T-cell (primary cell): ENCODE measurements at regions not wholly inside any gene's neighbourhood (a gene's known extent, or its start where the extent isn't known, plus 50 kb on each side); places are given as distances from the start of the nearest gene placed in this dataset.

Source experiments
- ATAC-seq, 4 experiments: fragments of 200-7000 bp in 3 of 4; fragments of 150-1000 bp in 1 of 4; cut with Tn5 transposase; replicated peaks in 1 of 4; 1 replicate in 3 of 4; 2 replicates in 1 of 4; pipeline ENCODE4 v1.10.0; 2021; ENCODE audit warnings: moderate library complexity in 3 of 4, mild to moderate bottlenecking in 2 of 4, moderate number of reproducible peaks in 1 of 4
- CTCF ChIA-PET, 2 donors: fragments of 300-600 bp; sonication (Branson Sonifier 250); formaldehyde crosslinking; loops; one replicate each; lab custom pipeline; 2022; ENCODE audit warnings: antibody characterized with exemption in 2 of 2; lab: Charles Lee
- POLR2A ChIA-PET, 2 donors: fragments of 300-600 bp; sonication (Branson Sonifier 250); formaldehyde crosslinking; loops; one replicate each; lab custom pipeline; 2022; ENCODE audit warnings: antibody characterized with exemption in 2 of 2; lab: Charles Lee
- DNase-seq, 35 experiments: peaks; one replicate each; pipeline versions ENCODE4 v3.0.0 to v3.0.0-alpha.2; 2013 to 2023
- H3K27ac ChIP-seq: one replicate; pipeline ENCODE4 v1.5.1; 2013; ENCODE audit warnings: low read length
- H3K27me3 ChIP-seq, 2 experiments: replicated peaks in 1 of 2; 1 replicate in 1 of 2; 2 replicates in 1 of 2; pipeline versions ENCODE4 v1.6.1 to v1.7.0; 2013; ENCODE audit warnings: low read length in 1 of 2, mixed read lengths in 1 of 2; ENCODE audit not compliant: control insufficient read depth in 2 of 2, insufficient read depth in 2 of 2; ENCODE audit errors: extremely low read depth in 1 of 2
- H3K36me3 ChIP-seq, 2 donors: 1 replicate in 1 of 2; 2 replicates in 1 of 2; pipeline versions ENCODE4 v1.6.1 to v1.7.0; 2013; ENCODE audit warnings: low read length in 1 of 2; ENCODE audit not compliant: control insufficient read depth in 2 of 2, insufficient read depth in 1 of 2; ENCODE audit errors: extremely low read depth in 1 of 2
- H3K4me1 ChIP-seq, 2 experiments: 1 replicate in 1 of 2; 2 replicates in 1 of 2; pipeline versions ENCODE4 v1.6.1 to v1.7.0; 2013; ENCODE audit warnings: low read length in 2 of 2, mixed read lengths in 1 of 2; ENCODE audit not compliant: insufficient read depth in 2 of 2, control insufficient read depth in 1 of 2; ENCODE audit errors: extremely low read depth in 1 of 2
- H3K4me3 ChIP-seq, 2 donors: 1 replicate in 1 of 2; 2 replicates in 1 of 2; pipeline versions ENCODE4 v1.5.1 to v1.7.0; 2013; ENCODE audit warnings: mild to moderate bottlenecking in 2 of 2, low read length in 1 of 2, moderate library complexity in 1 of 2; ENCODE audit not compliant: control insufficient read depth in 1 of 2; ENCODE audit errors: extremely low read depth in 1 of 2
- H3K9me3 ChIP-seq: 2 replicates; pipeline ENCODE4 v1.7.0; 2013
- H3K27ac Mint-ChIP-seq, 2 donors: one replicate each; pipeline ENCODE4 v1.8.0; 2020 to 2021; ENCODE audit warnings: mild to moderate bottlenecking in 2 of 2, mixed read lengths in 2 of 2
- H3K27me3 Mint-ChIP-seq, 2 donors: one replicate each; pipeline ENCODE4 v1.8.0; 2021 to 2022; ENCODE audit warnings: mixed read lengths in 2 of 2
- H3K36me3 Mint-ChIP-seq: one replicate; pipeline ENCODE4 v1.8.0; 2021; ENCODE audit warnings: mixed read lengths
- H3K4me1 Mint-ChIP-seq, 3 donors: one replicate each; pipeline ENCODE4 v1.8.0; 2020 to 2022; ENCODE audit warnings: mixed read lengths in 3 of 3, mild to moderate bottlenecking in 1 of 3
- H3K4me3 Mint-ChIP-seq, 3 donors: one replicate each; pipeline ENCODE4 v1.8.0; 2020 to 2022; ENCODE audit warnings: mild to moderate bottlenecking in 3 of 3, mixed read lengths in 3 of 3, moderate library complexity in 3 of 3
- H3K9me3 Mint-ChIP-seq, 3 donors: one replicate each; pipeline ENCODE4 v1.8.0; 2020 to 2022; ENCODE audit warnings: mixed read lengths in 3 of 3
- WGBS: methylation state at CpG from one replicate; pipeline ENCODE4 v1.1.5; 2013; ENCODE audit warnings: missing lambda C conversion rate; ENCODE audit not compliant: insufficient coverage; 5-methylcytosine and 5-hydroxymethylcytosine counted together

DNA sequence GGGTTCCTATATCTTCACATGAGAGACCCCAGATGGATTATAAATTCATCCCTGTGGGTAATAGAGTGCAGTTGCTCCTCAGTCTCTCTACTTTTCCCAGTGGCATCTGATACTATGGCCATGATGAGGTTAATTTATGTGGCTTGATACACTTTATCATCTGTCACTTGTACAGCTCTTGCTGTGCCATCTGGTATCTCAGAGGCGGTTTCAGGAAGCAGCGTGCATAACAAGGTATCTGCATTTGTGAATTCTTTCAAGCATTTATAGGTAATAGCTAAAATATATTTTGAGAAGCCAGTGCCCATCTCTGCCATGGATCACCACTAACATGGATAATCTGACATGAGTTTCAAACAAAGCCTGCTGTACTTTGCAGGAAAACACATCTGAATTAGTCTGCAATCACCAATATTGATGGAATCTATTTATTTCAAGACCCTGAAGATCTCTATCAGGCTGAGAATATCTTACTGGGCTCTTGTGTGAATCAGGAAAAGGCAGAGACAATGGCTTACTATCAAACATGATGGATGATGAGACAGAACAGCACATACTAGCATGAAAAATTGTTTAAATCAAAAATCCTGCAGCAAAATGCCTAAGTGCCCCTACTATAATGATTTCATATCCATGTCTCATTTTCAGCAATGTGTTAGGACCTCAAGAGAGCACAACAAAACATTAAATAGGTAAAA is 548.7 kb upstream of the MAP3K7 start:
- H3K4me1 Mint-ChIP-seq: no peaks in the 10 kb centered on the region
- no peak for ATAC-seq
- H3K27me3 ChIP-seq: no peaks in the 10 kb centered on the region
- ChIA-PET POLR2A (no interaction called here), CTCF (no interaction called here)
- H3K36me3 ChIP-seq: no peaks in the 10 kb centered on the region
- no CpG with 5 or more reads among the region's 2 CpGs for WGBS
- H3K4me3 ChIP-seq: no peak overlapping the region
- H3K36me3 Mint-ChIP-seq: no peaks in the 10 kb centered on the region
- H3K4me1 ChIP-seq: no peaks in the 10 kb centered on the region
- no peaks in the 10 kb centered on the region for H3K27me3 Mint-ChIP-seq
- no peak for DNase-seq
- H3K4me3 Mint-ChIP-seq: no peak overlapping the region
- H3K9me3 Mint-ChIP-seq: no peaks in the 10 kb centered on the region
- H3K27ac ChIP-seq: no peak overlapping the region
- H3K9me3 ChIP-seq: no peaks in the 10 kb centered on the region
- H3K27ac Mint-ChIP-seq: no peak overlapping the region

DNA sequence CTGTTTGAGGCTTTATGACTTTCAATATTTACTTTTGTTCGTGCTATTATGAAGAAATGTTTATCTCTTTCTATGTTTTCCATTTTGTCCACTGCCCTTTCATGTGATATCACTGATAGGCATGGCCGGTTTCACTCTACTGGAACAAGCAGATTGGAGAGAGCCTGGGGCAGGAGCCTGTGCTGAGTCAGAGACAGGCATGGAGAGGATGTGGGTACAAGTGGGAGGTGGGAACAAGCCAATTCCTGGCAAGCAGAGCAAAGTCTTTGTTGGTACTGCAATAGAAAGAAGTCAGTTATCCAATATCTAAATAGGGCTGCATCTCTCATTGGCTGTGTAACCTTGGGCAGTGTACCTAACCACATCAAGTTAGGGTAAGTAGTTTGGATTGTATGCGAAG is 545.6 kb upstream of the MAP3K7 start:
- CTCF ChIA-PET: no interaction called here

DNA sequence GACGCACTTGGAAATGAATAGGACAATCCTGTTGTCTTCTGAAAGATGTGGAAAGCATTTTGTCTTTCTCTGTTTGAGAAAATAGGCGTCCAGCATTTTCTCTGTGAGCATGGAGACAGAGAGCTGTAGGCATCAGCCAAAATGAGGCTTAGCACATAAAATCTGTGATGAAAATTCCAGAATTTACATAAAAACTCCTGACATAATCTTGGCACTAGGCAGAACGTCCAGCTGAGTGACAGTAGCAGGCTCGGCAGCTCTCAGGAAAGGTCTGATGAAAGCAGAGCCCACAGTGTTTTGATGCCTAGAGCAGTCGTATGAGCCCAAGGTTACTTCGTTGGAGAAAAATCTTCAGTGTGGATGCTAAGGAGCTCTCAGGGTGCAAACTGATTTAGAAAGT is 543.3 kb upstream of the MAP3K7 start:
- no peak overlapping the region for H3K27ac Mint-ChIP-seq
- no peaks in the 10 kb centered on the region for H3K4me1 ChIP-seq
- CTCF ChIA-PET: no interaction called here
- H3K27me3 Mint-ChIP-seq: peaks cover 0 to 4% of the 10 kb centered on the region in 2 donors
- no peaks in the 10 kb centered on the region for H3K36me3 ChIP-seq
- H3K4me3 Mint-ChIP-seq: no peak overlapping the region
- no peaks in the 10 kb centered on the region for H3K27me3 ChIP-seq
- 93% methylated on average over 3 of the region's 6 CpGs for WGBS
- no peaks in the 10 kb centered on the region for H3K9me3 ChIP-seq
- peaks cover 0 to 4% (median 0%) of the 10 kb centered on the region in 3 donors for H3K9me3 Mint-ChIP-seq
- H3K4me3 ChIP-seq: no peak overlapping the region
- H3K36me3 Mint-ChIP-seq: no peaks in the 10 kb centered on the region
- no peak overlapping the region for H3K27ac ChIP-seq
- POLR2A ChIA-PET: no interaction called here
- ATAC-seq: no peak
- no peak for DNase-seq
- no peaks in the 10 kb centered on the region for H3K4me1 Mint-ChIP-seq

More for the DNA sequence above, 545.6 kb upstream of the MAP3K7 start:
- Histone ChIP-seq H3K9me3 (no peaks in the 10 kb centered on the region), H3K27ac (no peak overlapping the region), H3K4me1 (no peaks in the 10 kb centered on the region), H3K27me3 (no peaks in the 10 kb centered on the region), H3K4me3 (no peak overlapping the region), H3K36me3 (no peaks in the 10 kb centered on the region)
- Mint-ChIP-seq H3K4me1 (no peaks in the 10 kb centered on the region), H3K27me3 (peaks cover 0 to 4% of the 10 kb centered on the region in 2 donors), H3K9me3 (peaks cover 0 to 4% (median 0%) of the 10 kb centered on the region in 3 donors), H3K36me3 (no peaks in the 10 kb centered on the region), H3K4me3 (no peak overlapping the region), H3K27ac (no peak overlapping the region)
- 92% methylated on average over 2 of the region's 3 CpGs for WGBS
- POLR2A ChIA-PET: no interaction called here
- DNase-seq: no peak
- ATAC-seq: no peak

DNA sequence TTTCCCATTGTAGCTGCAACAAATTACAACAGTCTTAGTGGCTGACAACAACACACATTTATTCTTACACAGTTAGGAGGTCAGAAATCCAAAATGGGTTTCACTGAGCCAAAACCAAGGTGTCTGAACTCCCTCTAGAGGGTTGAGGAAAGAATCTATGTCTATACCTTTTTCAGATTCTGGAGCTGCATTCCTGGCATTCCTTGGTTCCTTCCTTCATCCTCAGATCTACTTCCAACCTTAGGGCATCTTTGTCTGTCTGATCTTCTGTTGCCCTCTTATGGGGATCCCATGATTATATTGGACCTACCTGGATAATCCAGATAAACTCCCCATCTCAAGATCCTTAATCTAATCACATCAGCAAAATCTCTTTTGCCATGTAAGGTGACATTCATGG is 540.9 kb upstream of the MAP3K7 start:
- Mint-ChIP-seq H3K36me3 (no peaks in the 10 kb centered on the region), H3K27ac (no peak overlapping the region), H3K27me3 (peaks cover 0 to 4% of the 10 kb centered on the region in 2 donors), H3K9me3 (peaks cover 0 to 4% (median 0%) of the 10 kb centered on the region in 3 donors), H3K4me3 (no peak overlapping the region), H3K4me1 (no peaks in the 10 kb centered on the region)
- Histone ChIP-seq H3K4me3 (no peak overlapping the region), H3K27ac (no peak overlapping the region), H3K9me3 (no peaks in the 10 kb centered on the region), H3K4me1 (no peaks in the 10 kb centered on the region), H3K27me3 (no peaks in the 10 kb centered on the region), H3K36me3 (no peaks in the 10 kb centered on the region)
- no peak for ATAC-seq
- DNase-seq: no peak
- ChIA-PET CTCF (no interaction called here), POLR2A (no interaction called here)

DNA sequence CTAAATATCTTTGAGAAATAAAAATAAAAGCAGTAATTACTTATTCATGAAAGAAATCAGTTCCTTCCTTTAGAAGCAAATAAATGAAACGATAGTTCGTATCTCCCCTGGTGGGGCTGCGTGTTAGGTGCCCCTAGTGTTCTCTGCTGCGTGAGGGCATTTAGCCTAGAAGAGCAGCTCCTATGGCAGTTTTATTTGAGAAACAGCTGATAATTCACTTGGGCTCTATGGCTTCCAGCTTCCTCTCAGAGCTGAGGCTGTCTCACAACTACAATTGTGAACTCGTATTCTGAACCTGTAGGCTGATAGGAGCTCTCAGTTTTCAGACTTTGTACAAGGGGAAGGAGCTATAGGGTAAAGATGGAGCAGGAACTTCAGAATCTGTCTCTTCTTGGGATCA is 540.0 kb upstream of the MAP3K7 start:
- POLR2A ChIA-PET: no interaction called here
- 85% methylated on average over 3 of the region's 5 CpGs for WGBS

DNA sequence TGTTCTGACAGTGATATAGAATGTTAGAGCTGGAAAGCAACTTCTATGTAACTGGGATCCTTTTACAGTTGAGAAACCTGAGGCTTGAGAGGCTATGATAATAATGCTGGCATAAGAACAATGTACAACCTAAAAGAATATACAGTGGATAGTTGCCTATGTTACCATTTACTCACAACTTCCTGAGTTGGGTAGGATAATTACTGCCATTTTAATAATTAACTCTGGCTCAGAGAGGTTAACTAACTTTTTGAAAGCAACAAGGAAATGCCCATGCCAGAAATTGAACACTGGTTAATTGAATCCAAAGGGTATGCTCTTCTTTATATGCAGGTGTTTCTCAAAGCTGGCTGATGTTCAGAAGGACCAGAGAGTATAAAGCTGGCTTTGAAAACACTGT is 530.7 kb upstream of the MAP3K7 start:
- Histone ChIP-seq H3K4me1 (no peaks in the 10 kb centered on the region), H3K9me3 (no peaks in the 10 kb centered on the region), H3K27me3 (no peaks in the 10 kb centered on the region), H3K27ac (no peak overlapping the region), H3K36me3 (no peaks in the 10 kb centered on the region), H3K4me3 (no peak overlapping the region)
- no peak for ATAC-seq
- H3K36me3 Mint-ChIP-seq: no peaks in the 10 kb centered on the region
- ChIA-PET POLR2A (no interaction called here), CTCF (no interaction called here)
- DNase-seq: no peak
- H3K27ac Mint-ChIP-seq: no peak overlapping the region
- no peaks in the 10 kb centered on the region for H3K4me1 Mint-ChIP-seq
- peaks cover 0 to 2% of the 10 kb centered on the region in 2 donors for H3K27me3 Mint-ChIP-seq
- H3K9me3 Mint-ChIP-seq: peaks cover 0 to 3% (median 0%) of the 10 kb centered on the region in 3 donors
- no peak overlapping the region for H3K4me3 Mint-ChIP-seq

More for the DNA sequence above, 540.0 kb upstream of the MAP3K7 start:
- CTCF ChIA-PET: no interaction called here
- no peaks in the 10 kb centered on the region for H3K4me1 ChIP-seq
- H3K27me3 ChIP-seq: no peaks in the 10 kb centered on the region
- DNase-seq: no peak
- Mint-ChIP-seq H3K27me3 (peaks cover 0 to 4% of the 10 kb centered on the region in 2 donors), H3K4me3 (no peak overlapping the region), H3K9me3 (peaks cover 0 to 4% (median 0%) of the 10 kb centered on the region in 3 donors), H3K36me3 (no peaks in the 10 kb centered on the region), H3K4me1 (no peaks in the 10 kb centered on the region), H3K27ac (no peak overlapping the region)
- H3K4me3 ChIP-seq: no peak overlapping the region
- no peaks in the 10 kb centered on the region for H3K36me3 ChIP-seq
- no peaks in the 10 kb centered on the region for H3K9me3 ChIP-seq
- no peak overlapping the region for H3K27ac ChIP-seq
- ATAC-seq: no peak
